HepG2 (cell line): ENCODE measurements at regions not wholly inside any gene's neighbourhood (a gene's known extent, or its start where the extent isn't known, plus 50 kb on each side); places are given as distances from the start of the nearest gene placed in this dataset.
"Not testable (repeated sequence)": the region's sequence is repeated elsewhere in the genome, so short reads cannot be mapped to it uniquely, and the experiment has no call there.

ENCODE experiments used
- ATAC-seq: fragments of 200-7000 bp; cut with Tn5 transposase; 3 replicates; pipeline ENCODE4 v1.9.1; 2020; ENCODE audit warnings: mild to moderate bottlenecking, moderate library complexity
- BruUV-seq: library from RNA; stranded (reverse); fragments of 400-500 nt; replicated peaks from 2 replicates; lab custom pipeline; 2021; lab: Mats Ljungman, UMichigan
- CTCF ChIA-PET: fragments of 300-600 bp; formaldehyde crosslinking; extraction: SDS; loops from one replicate; lab custom pipeline; 2021; ENCODE audit warnings: low total read pairs, inconsistent platforms, low intra/inter-chr PET ratio; lab: Yijun Ruan, JAX
- POLR2A ChIA-PET: fragments of 350-600 bp; sonication (Branson Sonifier 250); formaldehyde crosslinking; loops from one replicate; lab custom pipeline; 2020; ENCODE audit warnings: antibody characterized with exemption, inconsistent platforms; lab: Yijun Ruan, JAX
- DNase-seq: peaks from one replicate; pipeline ENCODE4 v3.0.0-alpha.2; 2015; ENCODE audit warnings: low spot score
- FAIRE-seq: peaks from 3 replicates; lab custom pipeline; 2011; peaks lifted over from hg19 to GRCh38; lab: Jason Lieb, UNC
- H2AFZ ChIP-seq: one replicate; pipeline ENCODE4 v1.6.1; 2011; ENCODE audit warnings: low read length, inconsistent platforms
- H3K27ac ChIP-seq: fragments of 300-600 bp; 3 replicates; pipeline ENCODE4 v1.8.0; 2011; ENCODE audit warnings: mixed run types, mild to moderate bottlenecking, mixed read lengths, low read length, inconsistent platforms; ENCODE audit not compliant: insufficient read depth; ENCODE audit errors: extremely low read length
- H3K27me3 ChIP-seq, 2 experiments: fragments of 200-600 bp in 1 of 2; 2 replicates in 1 of 2; 3 replicates in 1 of 2; pipeline versions ENCODE4 v1.6.0 to v1.8.0; 2011; ENCODE audit warnings: low read length in 2 of 2, mild to moderate bottlenecking in 2 of 2, moderate library complexity in 2 of 2, inconsistent platforms in 1 of 2; ENCODE audit not compliant: insufficient read depth in 2 of 2, control insufficient read depth in 1 of 2
- H3K36me3 ChIP-seq, 2 experiments: fragments of 200-600 bp in 1 of 2; replicated peaks in 1 of 2; 2 replicates in 1 of 2; 3 replicates in 1 of 2; pipeline versions ENCODE4 v1.5.1 to v1.8.0; 2011; ENCODE audit warnings: low read length in 2 of 2, inconsistent platforms in 1 of 2; ENCODE audit not compliant: insufficient read depth in 2 of 2, control insufficient read depth in 1 of 2
- H3K4me1 ChIP-seq: 2 replicates; pipeline ENCODE4 v1.5.1; 2012; ENCODE audit warnings: low read length, inconsistent platforms; ENCODE audit not compliant: insufficient read depth
- H3K4me2 ChIP-seq: 2 replicates; pipeline ENCODE4 v1.6.0; 2011; ENCODE audit warnings: low read depth, low read length, inconsistent platforms
- H3K4me3 ChIP-seq, 3 experiments: fragments of 200-600 bp in 1 of 3; sonication (generic), shearing (Covaris generic) in 1 of 3; replicated peaks in 1 of 3; 2 replicates each; pipeline ENCODE4 v1.5.1; 2011 to 2016; ENCODE audit warnings: low read length in 3 of 3, inconsistent platforms in 2 of 3, low read depth in 2 of 3, mild to moderate bottlenecking in 2 of 3, control low read depth in 1 of 3, mixed read lengths in 1 of 3; ENCODE audit not compliant: insufficient read depth in 1 of 3
- H3K79me2 ChIP-seq: one replicate; pipeline ENCODE4 v1.6.1; 2011; ENCODE audit warnings: low read length, inconsistent platforms; ENCODE audit not compliant: insufficient read depth
- H3K9ac ChIP-seq: 2 replicates; pipeline ENCODE4 v1.6.0; 2011; ENCODE audit warnings: mild to moderate bottlenecking, low read depth, low read length, inconsistent platforms; ENCODE audit not compliant: insufficient read depth
- H3K9me3 ChIP-seq: 2 replicates; pipeline ENCODE4 v1.5.1; 2012; ENCODE audit warnings: mild to moderate bottlenecking, low read length
- H4K20me1 ChIP-seq: 2 replicates; pipeline ENCODE4 v1.6.0; 2011; ENCODE audit warnings: inconsistent platforms, mild to moderate bottlenecking, low read length, moderate library complexity; ENCODE audit not compliant: insufficient read depth
- RBM39 ChIP-seq: fragments of 200-400 bp; formaldehyde crosslinking; IDR thresholded peaks from one replicate; pipeline ENCODE4 v1.6.1; 2018; ENCODE audit warnings: antibody characterized with exemption, mild to moderate bottlenecking, low read depth, low read length; ENCODE audit not compliant: poor library complexity, severe bottlenecking
- STAT5B ChIP-seq: sonication (generic); formaldehyde crosslinking; IDR thresholded peaks from 2 replicates; pipeline ENCODE4 v1.4.0; 2020; ENCODE audit warnings: missing genetic modification reagents
- ZNF549 ChIP-seq: sonication (generic); formaldehyde crosslinking; IDR thresholded peaks from 2 replicates; pipeline ENCODE4 v1.5.0; 2020; ENCODE audit warnings: missing genetic modification reagents
- WGBS: methylation state at CpG from one replicate; pipeline ENCODE4 v1.1.6; 2017; ENCODE audit warnings: low lambda C conversion rate; 5-methylcytosine and 5-hydroxymethylcytosine counted together
- in situ Hi-C: cut with HindIII; loops from 2 replicates; pipeline ENCODE4 v1.10.0; 2017; ENCODE audit warnings: low pct_unique_long_range_greater_than_20kb; ENCODE audit not compliant: extremely low pct_ligation_motif_present
- intact Hi-C: fragments of 100-400 bp; cut with micrococcal nuclease; formaldehyde crosslinking; loops from one replicate; pipeline ENCODE4 v1.10.0; 2022; ENCODE audit not compliant: unreplicated experiment

- intact Hi-C loops, result no loop called here
- Histone ChIP-seq H3K79me2 (no peaks in the 10 kb centered on the region), H3K9ac (no peak overlapping the region), H4K20me1 (no peaks in the 10 kb centered on the region), H3K36me3 (no peaks in the 10 kb centered on the region), H3K4me3 (no peak overlapping the region), H2AFZ (no peak overlapping the region), H3K4me1 (no peaks in the 10 kb centered on the region), H3K4me2 (no peak overlapping the region), H3K27me3 (no peaks in the 10 kb centered on the region; a peak in 1 of 5 replicates), H3K9me3 (peaks cover 97% of the 10 kb centered on the region), H3K27ac (no peak overlapping the region)
- no TSS peak for BruUV-seq
- FAIRE-seq (no peak), DNase-seq (no peak), ATAC-seq (no peak)
- CTCF ChIA-PET, result no interaction called here
- TF ChIP-seq ZNF549 (CRISPR knock-in tag), result no peak
- no peak for TF ChIP-seq RBM39
- no peak for TF ChIP-seq STAT5B (CRISPR knock-in tag)
- in situ Hi-C loops, result no loop called here
- POLR2A ChIA-PET, result no interaction called here
- WGBS, result 16% methylated on average over 4 of the region's 4 CpGs
Observed at GRCh38 chr10:130283219-130283545, 147.0 kb downstream of the GLRX3 start.

GRCh38 chr10:130295761-130296160 is 159.6 kb downstream of the GLRX3 start:
- in situ Hi-C loops, H3K79me2 ChIP-seq, ATAC-seq, H3K36me3 ChIP-seq, intact Hi-C loops, FAIRE-seq, H4K20me1 ChIP-seq, H2AFZ ChIP-seq, H3K27me3 ChIP-seq, BruUV-seq, H3K27ac ChIP-seq, H3K4me1 ChIP-seq, POLR2A ChIA-PET, H3K4me2 ChIP-seq, DNase-seq, H3K4me3 ChIP-seq, CTCF ChIA-PET, H3K9ac ChIP-seq: not testable (repeated sequence)
- H3K9me3 ChIP-seq, result peaks cover 57% of the 10 kb centered on the region
- 6% methylated on average over 3 of the region's 3 CpGs for WGBS
